Fibroblast of skin of right quadriceps (primary cell): ENCODE measurements at regions not wholly inside any gene's neighbourhood (a gene's known extent, or its start where the extent isn't known, plus 50 kb on each side); places are given as distances from the start of the nearest gene placed in this dataset.

ENCODE experiments used
- DNase-seq: peaks from one replicate; pipeline ENCODE4 v3.0.0-alpha.2; 2013

GRCh38 chr12:27180906-27181505 is 63.1 kb upstream of the STK38L start:
- peak; percentile 62 for DNase-seq

GRCh38 chr12:27183342-27183741 is 60.7 kb upstream of the STK38L start:
- no peak for DNase-seq

- DNase-seq: peak; percentile 75
Measured at GRCh38 chr12:27185234-27186021, 58.7 kb upstream of the STK38L start.

- DNase-seq: no peak
Measured at GRCh38 chr12:27186022-27186839, 57.9 kb upstream of the STK38L start.

DNA sequence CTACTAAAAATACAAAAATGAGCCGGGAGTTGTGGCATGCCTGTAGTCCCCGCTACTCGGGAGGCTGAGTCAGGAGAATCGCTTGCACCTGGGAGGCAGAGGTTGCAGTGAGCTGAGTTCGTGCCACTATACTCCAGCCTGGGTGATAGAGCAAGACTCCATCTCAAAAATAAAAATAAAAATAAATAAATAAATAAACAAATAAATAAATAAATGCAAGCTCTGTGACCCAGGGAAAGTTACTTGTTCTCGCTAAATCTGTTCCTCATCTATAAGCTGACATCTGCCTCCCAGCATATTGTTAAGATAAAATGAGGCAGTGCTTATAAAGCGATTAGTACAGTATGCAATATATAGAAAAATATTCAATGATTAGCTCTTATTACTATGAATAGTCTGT is 56.4 kb upstream of the STK38L start:
- no peak for DNase-seq

DNA sequence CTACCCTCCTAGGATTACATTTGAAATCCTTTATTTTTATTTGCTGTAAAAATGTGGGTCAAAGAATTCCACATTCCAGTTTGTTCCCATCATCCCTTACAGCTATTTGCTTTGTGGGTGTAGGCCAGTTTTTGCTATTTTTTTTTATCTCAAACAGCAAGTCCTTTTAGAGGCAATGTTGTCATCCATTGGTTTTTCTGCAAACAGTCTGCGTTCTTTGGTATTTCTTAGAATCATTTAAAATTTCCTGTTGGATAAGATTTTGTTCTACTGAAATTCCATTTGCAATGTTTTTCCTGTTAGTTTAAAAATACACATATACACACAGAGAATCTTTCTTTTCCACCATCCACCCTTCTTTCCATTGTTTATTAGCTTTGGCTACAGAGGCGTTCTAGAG is 53.3 kb upstream of the STK38L start:
- DNase-seq: peak; percentile 69

DNA sequence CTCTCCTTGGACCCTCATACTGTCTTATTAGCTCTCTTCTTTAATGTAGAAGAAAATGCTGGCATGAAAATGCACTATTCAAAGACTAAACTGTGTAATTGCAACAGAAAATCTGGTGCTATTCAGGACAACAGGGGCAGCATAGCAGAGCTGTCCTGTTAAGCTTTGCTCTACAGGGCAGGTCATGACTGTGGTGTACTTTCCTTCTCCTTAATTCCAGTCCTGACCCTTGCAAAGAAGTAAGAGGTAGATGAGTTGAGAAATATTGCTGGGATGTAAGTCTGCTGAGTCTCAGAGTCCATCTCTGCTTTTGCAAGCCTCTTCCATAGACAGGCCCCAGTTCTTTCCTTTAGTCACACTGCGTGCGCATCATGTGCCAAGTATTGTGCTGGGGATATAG is 52.6 kb upstream of the STK38L start:
- no peak for DNase-seq

DNA sequence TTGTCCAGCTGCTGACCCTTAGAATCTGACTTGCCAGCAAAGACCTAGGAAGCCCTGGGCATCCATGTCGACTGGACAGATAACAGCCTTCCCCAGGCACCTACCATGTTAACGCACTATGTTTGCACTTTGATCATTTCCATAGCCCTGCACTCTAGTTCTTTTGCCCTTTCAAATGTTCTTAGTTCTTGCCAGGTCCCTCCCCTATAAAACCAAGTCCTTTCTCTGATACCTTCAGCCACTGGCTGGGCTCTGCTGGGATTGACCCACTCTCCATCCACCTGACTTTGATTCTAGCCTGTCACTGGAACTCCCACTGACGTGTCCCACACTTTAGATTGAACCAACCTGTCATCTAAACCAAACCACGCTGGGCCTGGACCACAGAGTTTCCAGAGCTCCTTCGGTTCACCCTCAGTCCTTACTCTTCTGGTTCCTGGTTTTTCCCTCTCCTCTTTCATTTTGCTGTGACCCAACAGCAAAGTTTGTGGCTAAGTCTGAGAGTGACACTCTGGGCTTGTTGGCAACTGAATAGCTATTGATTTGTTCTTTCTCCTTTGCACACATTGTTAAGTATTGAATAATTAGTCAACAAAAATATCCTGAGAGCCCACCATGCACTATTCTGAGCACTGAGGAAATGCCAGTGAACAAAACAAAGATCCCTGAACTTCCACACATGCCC is 51.8 kb upstream of the STK38L start:
- DNase-seq: no peak

GRCh38 chr12:27193106-27193505 is 51.0 kb upstream of the STK38L start:
- peak; percentile 86 for DNase-seq

DNA sequence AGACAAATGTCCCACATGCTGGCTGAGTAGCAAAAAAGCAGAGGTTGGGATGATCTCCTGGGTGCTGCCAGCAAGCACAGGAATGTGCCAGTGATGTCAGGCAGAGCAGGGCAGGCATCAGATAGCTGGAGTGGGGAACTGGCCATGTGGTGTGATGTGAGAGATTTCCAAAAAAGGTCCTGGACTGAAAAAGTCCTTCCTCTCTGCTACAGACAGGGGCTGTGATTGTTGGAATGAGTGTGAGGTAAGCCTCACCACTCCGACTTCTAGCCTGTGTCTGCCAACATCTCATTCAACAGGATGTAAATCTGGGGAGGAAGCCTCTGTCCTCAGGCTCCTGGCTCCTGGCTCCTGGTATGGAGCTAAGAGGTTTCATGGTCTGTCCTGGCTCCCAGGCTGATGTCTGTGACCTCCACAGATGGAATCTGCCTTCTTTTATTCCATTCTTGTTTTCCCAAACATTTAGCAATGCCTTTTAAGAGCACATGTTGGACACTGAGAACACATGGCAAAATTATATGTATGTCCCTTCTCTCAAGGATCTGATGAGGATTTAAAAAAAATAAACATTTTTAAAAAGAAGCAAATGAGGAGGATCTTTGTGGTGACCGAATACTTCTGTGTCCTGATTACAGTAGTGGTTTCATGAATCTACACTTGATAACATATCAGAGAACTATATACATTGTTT is 50.1 kb upstream of the STK38L start:
- peak; percentile 92 for DNase-seq
